A673 (cell line): ENCODE measurements at regions not wholly inside any gene's neighbourhood (a gene's known extent, or its start where the extent isn't known, plus 50 kb on each side); places are given as distances from the start of the nearest gene placed in this dataset.

Experiments used
- EZH2 ChIP-seq: fragments of 200-600 bp; sonication (generic); IDR thresholded peaks from 2 replicates; pipeline ENCODE4 v1.6.1; 2017; ENCODE audit warnings: borderline replicate concordance, low read depth, mild to moderate bottlenecking, mixed read lengths, antibody characterized with exemption, low read length; ENCODE audit not compliant: poor library complexity, severe bottlenecking
- TF ChIP-seq, protein P1 (sequence below): fragments of 300-800, 200-600 bp; sonication (generic); conservative IDR thresholded peaks from 2 replicates; pipeline ENCODE4 v1.5.1; 2017; ENCODE audit warnings: low read depth, mild to moderate bottlenecking, antibody characterized with exemption, low read length, moderate library complexity, mixed read lengths

DNA sequence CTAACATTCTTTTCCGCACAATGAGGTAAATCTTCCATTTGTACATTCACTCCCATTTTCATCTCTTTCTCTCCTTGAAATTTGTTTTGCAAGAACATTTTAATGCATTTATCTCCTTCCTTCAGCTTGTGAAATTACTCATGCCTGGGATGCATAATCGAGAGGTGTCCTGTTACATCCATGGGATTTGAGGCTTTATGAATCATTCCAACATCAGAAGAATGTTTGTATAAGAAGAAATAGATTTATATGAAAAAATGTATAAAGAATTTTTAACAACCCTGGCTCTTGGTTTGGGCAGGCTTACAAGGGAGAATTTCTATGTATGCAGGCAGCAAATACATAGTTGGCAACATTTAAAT is 93.2 kb upstream of the MBNL1 start:
- TF ChIP-seq, protein P1, sequence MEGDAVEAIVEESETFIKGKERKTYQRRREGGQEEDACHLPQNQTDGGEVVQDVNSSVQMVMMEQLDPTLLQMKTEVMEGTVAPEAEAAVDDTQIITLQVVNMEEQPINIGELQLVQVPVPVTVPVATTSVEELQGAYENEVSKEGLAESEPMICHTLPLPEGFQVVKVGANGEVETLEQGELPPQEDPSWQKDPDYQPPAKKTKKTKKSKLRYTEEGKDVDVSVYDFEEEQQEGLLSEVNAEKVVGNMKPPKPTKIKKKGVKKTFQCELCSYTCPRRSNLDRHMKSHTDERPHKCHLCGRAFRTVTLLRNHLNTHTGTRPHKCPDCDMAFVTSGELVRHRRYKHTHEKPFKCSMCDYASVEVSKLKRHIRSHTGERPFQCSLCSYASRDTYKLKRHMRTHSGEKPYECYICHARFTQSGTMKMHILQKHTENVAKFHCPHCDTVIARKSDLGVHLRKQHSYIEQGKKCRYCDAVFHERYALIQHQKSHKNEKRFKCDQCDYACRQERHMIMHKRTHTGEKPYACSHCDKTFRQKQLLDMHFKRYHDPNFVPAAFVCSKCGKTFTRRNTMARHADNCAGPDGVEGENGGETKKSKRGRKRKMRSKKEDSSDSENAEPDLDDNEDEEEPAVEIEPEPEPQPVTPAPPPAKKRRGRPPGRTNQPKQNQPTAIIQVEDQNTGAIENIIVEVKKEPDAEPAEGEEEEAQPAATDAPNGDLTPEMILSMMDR = no peak
- no peak for TF ChIP-seq EZH2
